ENCODE measurements at regions not wholly inside any gene's neighbourhood (a gene's known extent, or its start where the extent isn't known, plus 50 kb on each side); places are given as distances from the start of the nearest gene placed in this dataset.

GRCh38 chr2:143988082-143988481 is 531.8 kb downstream of the ZEB2 start:
- no peak for TF ChIP-seq CTCF (IDR thresholded peaks at IDR 0.05)
- no peak for TF ChIP-seq POLR2AphosphoS5 (IDR thresholded peaks at IDR 0.05)
